Hepatocyte (in vitro differentiated cells): ENCODE measurements at regions not wholly inside any gene's neighbourhood (a gene's known extent, or its start where the extent isn't known, plus 50 kb on each side); places are given as distances from the start of the nearest gene placed in this dataset.

Experiments
- CTCF ChIP-seq: fragments of 200-600 bp; sonication (generic); IDR thresholded peaks from 2 replicates; pipeline ENCODE4 v1.5.1; 2016; ENCODE audit warnings: antibody characterized with exemption, mild to moderate bottlenecking; ENCODE audit not compliant: poor library complexity
- EZH2 ChIP-seq: fragments of 200-600 bp; sonication (generic); IDR thresholded peaks from 2 replicates; pipeline ENCODE4 v1.6.1; 2016; ENCODE audit warnings: antibody characterized with exemption, mild to moderate bottlenecking, borderline replicate concordance
- EZH2phosphoT487 ChIP-seq: fragments of 200-600 bp; sonication (generic); IDR thresholded peaks from one replicate; pipeline ENCODE4 v1.6.1; 2018; ENCODE audit warnings: antibody characterized with exemption, mild to moderate bottlenecking, low read depth, moderate library complexity; ENCODE audit not compliant: unreplicated experiment, severe bottlenecking

- TF ChIP-seq CTCF (no peak), EZH2 (no peak), EZH2phosphoT487 (no peak)
Measured at GRCh38 chr15:36399276-36399675, 180.2 kb upstream of the CDIN1 start.
